ENCODE measurements at regions not wholly inside any gene's neighbourhood (a gene's known extent, or its start where the extent isn't known, plus 50 kb on each side); places are given as distances from the start of the nearest gene placed in this dataset.

- Histone ChIP-seq H3K27ac (ENCODE audit: low read depth, low read length) (no peak overlapping the region), H3K4me1 (ENCODE audit: control insufficient read depth, insufficient read depth, low read length) (no peaks in the 10 kb centered on the region), H3K4me3 (ENCODE audit: low read length) (no peak overlapping the region), H3K27me3 (ENCODE audit: control insufficient read depth, insufficient read depth, low read length, poor library complexity, severe bottlenecking) (no peaks in the 10 kb centered on the region), H3K36me3 (ENCODE audit: control insufficient read depth, insufficient read depth, low read length) (no peaks in the 10 kb centered on the region), H3K9ac (ENCODE audit: extremely low read depth, low read length, poor library complexity, severe bottlenecking) (no peak overlapping the region), H3K9me3 (ENCODE audit: control insufficient read depth, low read length) (no peaks in the 10 kb centered on the region)
- H3K4me3 Mint-ChIP-seq: no peak overlapping the region
- H3K4me1 Mint-ChIP-seq: peaks cover 2% of the 10 kb centered on the region
- no peak for DNase-seq
- H3K27me3 Mint-ChIP-seq (ENCODE audit: insufficient read depth): no peaks in the 10 kb centered on the region
- H3K9me3 Mint-ChIP-seq: no peaks in the 10 kb centered on the region
- H3K27ac Mint-ChIP-seq: no peak overlapping the region
- H3K36me3 Mint-ChIP-seq (ENCODE audit: low read depth): no peaks in the 10 kb centered on the region
- no peak for TF ChIP-seq CTCF (conservative IDR thresholded peaks at IDR 0.05)
Measured at GRCh38 chr1:195769461-195769860, 838.8 kb downstream of the KCNT2 start.

GRCh38 chr1:195768936-195769335, 839.3 kb downstream of the KCNT2 start:
- no peak overlapping the region for H3K27ac ChIP-seq (ENCODE audit: low read depth, low read length)
- H3K9me3 Mint-ChIP-seq: no peaks in the 10 kb centered on the region
- no peak overlapping the region for H3K4me3 Mint-ChIP-seq
- no peak for DNase-seq
- H3K4me1 ChIP-seq (ENCODE audit: control insufficient read depth, insufficient read depth, low read length): no peaks in the 10 kb centered on the region
- H3K27me3 ChIP-seq (ENCODE audit: control insufficient read depth, insufficient read depth, low read length, poor library complexity, severe bottlenecking): no peaks in the 10 kb centered on the region
- no peaks in the 10 kb centered on the region for H3K9me3 ChIP-seq (ENCODE audit: control insufficient read depth, low read length)
- H3K27me3 Mint-ChIP-seq (ENCODE audit: insufficient read depth): no peaks in the 10 kb centered on the region
- no peak overlapping the region for H3K4me3 ChIP-seq (ENCODE audit: low read length)
- no peaks in the 10 kb centered on the region for H3K36me3 Mint-ChIP-seq (ENCODE audit: low read depth)
- no peak overlapping the region for H3K27ac Mint-ChIP-seq
- peaks cover 2% of the 10 kb centered on the region for H3K4me1 Mint-ChIP-seq
- no peaks in the 10 kb centered on the region for H3K36me3 ChIP-seq (ENCODE audit: control insufficient read depth, insufficient read depth, low read length)
- TF ChIP-seq CTCF (conservative IDR thresholded peaks at IDR 0.05): no peak
- no peak overlapping the region for H3K9ac ChIP-seq (ENCODE audit: extremely low read depth, low read length, poor library complexity, severe bottlenecking)

- H3K36me3 ChIP-seq (ENCODE audit: control insufficient read depth, insufficient read depth, low read length): no peaks in the 10 kb centered on the region
- H3K27me3 Mint-ChIP-seq (ENCODE audit: insufficient read depth): no peaks in the 10 kb centered on the region
- H3K4me1 ChIP-seq (ENCODE audit: control insufficient read depth, insufficient read depth, low read length): no peaks in the 10 kb centered on the region
- no peak overlapping the region for H3K4me3 ChIP-seq (ENCODE audit: low read length)
- no peak overlapping the region for H3K9ac ChIP-seq (ENCODE audit: extremely low read depth, low read length, poor library complexity, severe bottlenecking)
- no peak overlapping the region for H3K27ac ChIP-seq (ENCODE audit: low read depth, low read length)
- no peaks in the 10 kb centered on the region for H3K27me3 ChIP-seq (ENCODE audit: control insufficient read depth, insufficient read depth, low read length, poor library complexity, severe bottlenecking)
- no peaks in the 10 kb centered on the region for H3K36me3 Mint-ChIP-seq (ENCODE audit: low read depth)
- H3K4me1 Mint-ChIP-seq: peaks cover 2% of the 10 kb centered on the region
- TF ChIP-seq CTCF (conservative IDR thresholded peaks at IDR 0.05): no peak
- no peak overlapping the region for H3K27ac Mint-ChIP-seq
- H3K9me3 Mint-ChIP-seq: no peaks in the 10 kb centered on the region
- no peak overlapping the region for H3K4me3 Mint-ChIP-seq
- DNase-seq: no peak
- 92% methylated on average over 2 of the region's 2 CpGs; no CpG with 5 or more reads in 1 of the 2 experiments for WGBS, 2 experiments (ENCODE audit: insufficient coverage in 1 of 2, insufficient read length in 1 of 2)
- no peaks in the 10 kb centered on the region for H3K9me3 ChIP-seq (ENCODE audit: control insufficient read depth, low read length)
Measured at GRCh38 chr1:195768377-195768776, 839.9 kb downstream of the KCNT2 start.
